HG03565 (cell line): ENCODE measurements at regions not wholly inside any gene's neighbourhood (a gene's known extent, or its start where the extent isn't known, plus 50 kb on each side); places are given as distances from the start of the nearest gene placed in this dataset.
"Not testable (repeated sequence)": the region's sequence is repeated elsewhere in the genome, so short reads cannot be mapped to it uniquely, and the experiment has no call there.

Experiments used
- ATAC-seq: cut with Tn5 transposase; IDR thresholded peaks from one replicate; pipeline ENCODE4 v1.9.1; 2021; ENCODE audit warnings: mild to moderate bottlenecking, moderate library complexity; ENCODE audit not compliant: unreplicated experiment

- no peak for ATAC-seq
These were observed 560.0 kb downstream of the C6orf118 start for GRCh38 chr6:164749221-164750064.

GRCh38 chr6:164744301-164744700 lies 565.1 kb downstream of the C6orf118 start:
- ATAC-seq, result no peak

GRCh38 chr6:164741938-164742451 lies 567.4 kb downstream of the C6orf118 start:
- ATAC-seq, result no peak

- not testable (repeated sequence) for ATAC-seq
These were observed 573.3 kb downstream of the C6orf118 start for GRCh38 chr6:164736090-164736489.

GRCh38 chr6:164731539-164731938 lies 577.9 kb downstream of the C6orf118 start:
- no peak for ATAC-seq

GRCh38 chr6:164721460-164721859 lies 587.9 kb downstream of the C6orf118 start:
- ATAC-seq, result no peak

GRCh38 chr6:164700497-164700896 lies 608.9 kb downstream of the C6orf118 start:
- no peak for ATAC-seq

- no peak for ATAC-seq
These were observed 613.5 kb downstream of the C6orf118 start for GRCh38 chr6:164695896-164696295.

GRCh38 chr6:164694386-164694785 lies 615.0 kb downstream of the C6orf118 start:
- no peak for ATAC-seq

- ATAC-seq, result no peak
These were observed 615.5 kb downstream of the C6orf118 start for GRCh38 chr6:164693944-164694343.

GRCh38 chr6:164692772-164693510 lies 616.5 kb downstream of the C6orf118 start:
- ATAC-seq, result no peak

- ATAC-seq, result no peak
These were observed 618.5 kb downstream of the C6orf118 start for GRCh38 chr6:164690702-164691500.

GRCh38 chr6:164690241-164690640 lies 619.2 kb downstream of the C6orf118 start:
- no peak for ATAC-seq

- ATAC-seq, result no peak
These were observed 644.1 kb downstream of the C6orf118 start for GRCh38 chr6:164665328-164665727.

GRCh38 chr6:164663634-164664033 lies 645.8 kb downstream of the C6orf118 start:
- ATAC-seq, result no peak

GRCh38 chr6:164661716-164662115 lies 647.7 kb downstream of the C6orf118 start:
- ATAC-seq, result no peak

GRCh38 chr6:164660781-164661180 lies 648.6 kb downstream of the C6orf118 start:
- ATAC-seq, result no peak

- no peak for ATAC-seq
These were observed 668.4 kb downstream of the C6orf118 start for GRCh38 chr6:164640956-164641355.

GRCh38 chr6:164628302-164628931 lies 681.0 kb downstream of the C6orf118 start:
- ATAC-seq, result no peak

GRCh38 chr6:164616917-164617524 lies 692.4 kb downstream of the C6orf118 start:
- no peak for ATAC-seq
